ENCODE measurements at regions not wholly inside any gene's neighbourhood (a gene's known extent, or its start where the extent isn't known, plus 50 kb on each side); places are given as distances from the start of the nearest gene placed in this dataset.

GRCh38 chr5:10166392-10166791, 83.3 kb downstream of the ATPSCKMT start:
- Histone ChIP-seq H2BK15ac (ENCODE audit: low read depth, low read length) (no peak overlapping the region), H2AFZ (ENCODE audit: low read length) (no peak overlapping the region), H3K27ac (ENCODE audit: insufficient read length, low read depth, low read length) (no peak overlapping the region), H2BK120ac (ENCODE audit: low read depth, low read length, poor library complexity, severe bottlenecking) (no peak overlapping the region), H2AK5ac (ENCODE audit: insufficient read length, low read length) (no peak overlapping the region), H3K4me1 (ENCODE audit: insufficient read depth, low read length) (no peaks in the 10 kb centered on the region; the same call in 1 of the 2 replicates), H3K9me3 (ENCODE audit: control insufficient read depth, low read depth, low read length) (no peaks in the 10 kb centered on the region), H3K79me1 (ENCODE audit: insufficient read depth, low read depth, low read length, poor library complexity, severe bottlenecking) (no peaks in the 10 kb centered on the region), H3T11ph (ENCODE audit: low read length) (no peak overlapping the region), H3K23me2 (ENCODE audit: insufficient read length, low read depth, low read length, poor library complexity, severe bottlenecking) (no peaks in the 10 kb centered on the region), H2BK20ac (ENCODE audit: low read depth, low read length, poor library complexity, severe bottlenecking) (no peak overlapping the region), H3K56ac (ENCODE audit: insufficient read length, low read depth, low read length) (no peak overlapping the region), H3K9ac (ENCODE audit: extremely low read depth, insufficient read length, low read length) (no peak overlapping the region), H4K20me1 (ENCODE audit: control insufficient read depth, insufficient read depth, insufficient read length) (no peaks in the 10 kb centered on the region), H3K14ac (ENCODE audit: insufficient read depth, low read length) (no peak overlapping the region), H3K4me2 (ENCODE audit: insufficient read depth, insufficient read length, low read length) (no peak overlapping the region), H4K91ac (ENCODE audit: insufficient read length, low read depth, low read length) (no peak overlapping the region), H3K23ac (ENCODE audit: insufficient read length, low read depth, low read length) (no peak overlapping the region), H3K4ac (ENCODE audit: low read depth, low read length) (no peak overlapping the region), H4K5ac (ENCODE audit: insufficient read length, low read depth, low read length) (no peak overlapping the region), H2BK12ac (ENCODE audit: insufficient read length, low read depth, low read length) (no peak overlapping the region), H3K18ac (ENCODE audit: insufficient read length, low read depth, low read length) (no peak overlapping the region), H2BK5ac (ENCODE audit: insufficient read length, low read length) (no peak overlapping the region), H3K27me3 (ENCODE audit: insufficient read depth, low read length) (no peaks in the 10 kb centered on the region), H4K8ac (replicated peaks; ENCODE audit: insufficient read length, low read depth, low read length) (no peak overlapping the region), H3K79me2 (ENCODE audit: insufficient read depth, low read length) (no peaks in the 10 kb centered on the region)
- peaks cover 13 to 25% of the 10 kb centered on the region in 2 experiments; a peak in 4 of 5 replicates for H3K9me3 Mint-ChIP-seq
- DNase-seq: no peak
- peaks cover 4 to 24% (median 10%) of the 10 kb centered on the region in 3 experiments for H3K36me3 Mint-ChIP-seq (ENCODE audit: insufficient read depth in 1 of 3, low read depth in 3 of 3)
- H3K27ac Mint-ChIP-seq: no peak overlapping the region
- peaks cover 14% of the 10 kb centered on the region in 2 experiments for H3K4me1 Mint-ChIP-seq
- no CpG with 5 or more reads among the region's 1 CpG for WGBS (ENCODE audit: extremely low coverage, insufficient read length, low lambda C conversion rate)
- H3K4me3 Mint-ChIP-seq: no peak overlapping the region
- TF ChIP-seq, protein P1, sequence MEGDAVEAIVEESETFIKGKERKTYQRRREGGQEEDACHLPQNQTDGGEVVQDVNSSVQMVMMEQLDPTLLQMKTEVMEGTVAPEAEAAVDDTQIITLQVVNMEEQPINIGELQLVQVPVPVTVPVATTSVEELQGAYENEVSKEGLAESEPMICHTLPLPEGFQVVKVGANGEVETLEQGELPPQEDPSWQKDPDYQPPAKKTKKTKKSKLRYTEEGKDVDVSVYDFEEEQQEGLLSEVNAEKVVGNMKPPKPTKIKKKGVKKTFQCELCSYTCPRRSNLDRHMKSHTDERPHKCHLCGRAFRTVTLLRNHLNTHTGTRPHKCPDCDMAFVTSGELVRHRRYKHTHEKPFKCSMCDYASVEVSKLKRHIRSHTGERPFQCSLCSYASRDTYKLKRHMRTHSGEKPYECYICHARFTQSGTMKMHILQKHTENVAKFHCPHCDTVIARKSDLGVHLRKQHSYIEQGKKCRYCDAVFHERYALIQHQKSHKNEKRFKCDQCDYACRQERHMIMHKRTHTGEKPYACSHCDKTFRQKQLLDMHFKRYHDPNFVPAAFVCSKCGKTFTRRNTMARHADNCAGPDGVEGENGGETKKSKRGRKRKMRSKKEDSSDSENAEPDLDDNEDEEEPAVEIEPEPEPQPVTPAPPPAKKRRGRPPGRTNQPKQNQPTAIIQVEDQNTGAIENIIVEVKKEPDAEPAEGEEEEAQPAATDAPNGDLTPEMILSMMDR (conservative IDR thresholded peaks at IDR 0.05): no peak
- H3K27me3 Mint-ChIP-seq (ENCODE audit: low read depth): no peaks in the 10 kb centered on the region
